IPS-20b (cell line): ENCODE measurements at regions not wholly inside any gene's neighbourhood (a gene's known extent, or its start where the extent isn't known, plus 50 kb on each side); places are given as distances from the start of the nearest gene placed in this dataset.

ENCODE experiments used
- H3K27ac ChIP-seq: one replicate; pipeline ENCODE4 v1.5.1; 2013; ENCODE audit warnings: low read length
- H3K27me3 ChIP-seq: 2 replicates; pipeline ENCODE4 v1.6.1; 2013; ENCODE audit warnings: mild to moderate bottlenecking, low read length, inconsistent platforms; ENCODE audit not compliant: insufficient read depth
- H3K36me3 ChIP-seq: 2 replicates; pipeline ENCODE4 v1.6.1; 2013; ENCODE audit warnings: low read depth, mild to moderate bottlenecking, inconsistent platforms, low read length, moderate library complexity; ENCODE audit not compliant: insufficient read depth
- H3K4me1 ChIP-seq: 2 replicates; pipeline ENCODE4 v1.6.1; 2013; ENCODE audit warnings: mild to moderate bottlenecking, control low read depth, inconsistent platforms, low read length, moderate library complexity; ENCODE audit not compliant: insufficient read depth
- H3K4me3 ChIP-seq: 2 replicates; pipeline ENCODE4 v1.5.1; 2013; ENCODE audit warnings: mild to moderate bottlenecking, low read length, inconsistent platforms
- H3K9ac ChIP-seq: 2 replicates; pipeline ENCODE4 v1.6.1; 2013; ENCODE audit warnings: low read depth, mild to moderate bottlenecking, inconsistent platforms, low read length, moderate library complexity
- H3K9me3 ChIP-seq: 2 replicates; pipeline ENCODE4 v1.6.1; 2013; ENCODE audit warnings: mild to moderate bottlenecking, low read depth, low read length, inconsistent platforms; ENCODE audit not compliant: insufficient read depth

DNA sequence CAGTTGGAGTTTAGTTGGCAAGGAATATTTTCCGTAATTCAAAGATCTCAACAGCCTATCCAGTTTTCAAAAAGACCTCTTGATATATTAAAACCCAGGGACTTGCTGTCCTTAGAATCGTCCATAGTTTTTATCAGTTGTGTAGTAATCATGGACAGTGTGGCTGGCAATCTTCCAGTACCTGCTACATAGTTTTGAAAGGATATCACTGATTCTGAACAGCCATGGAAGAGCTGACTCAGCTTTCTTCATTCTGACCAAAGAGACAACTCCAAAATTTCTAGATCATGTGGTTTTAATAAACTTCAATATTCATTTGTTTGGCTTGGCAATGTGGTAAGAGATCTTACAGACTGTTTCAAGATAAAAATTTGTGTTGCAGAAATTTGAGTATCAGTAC, 616.7 kb downstream of the TDRD15 start:
- no peaks in the 10 kb centered on the region for H3K9me3 ChIP-seq
- H3K27me3 ChIP-seq = no peaks in the 10 kb centered on the region
- no peak overlapping the region for H3K27ac ChIP-seq
- no peaks in the 10 kb centered on the region for H3K4me1 ChIP-seq
- no peak overlapping the region for H3K9ac ChIP-seq
- no peak overlapping the region for H3K4me3 ChIP-seq
- no peaks in the 10 kb centered on the region for H3K36me3 ChIP-seq

- H3K4me3 ChIP-seq = no peak overlapping the region
- H3K9ac ChIP-seq = no peak overlapping the region
- no peaks in the 10 kb centered on the region for H3K27me3 ChIP-seq
- H3K36me3 ChIP-seq = no peaks in the 10 kb centered on the region
- no peak overlapping the region for H3K27ac ChIP-seq
- no peaks in the 10 kb centered on the region for H3K4me1 ChIP-seq
- H3K9me3 ChIP-seq = peaks cover 3% of the 10 kb centered on the region
Measured at GRCh38 chr2:21746499-21746898, 622.7 kb downstream of the TDRD15 start.

GRCh38 chr2:21748501-21748900, 624.7 kb downstream of the TDRD15 start:
- H3K4me1 ChIP-seq = no peaks in the 10 kb centered on the region
- no peaks in the 10 kb centered on the region for H3K27me3 ChIP-seq
- peaks cover 3% of the 10 kb centered on the region for H3K9me3 ChIP-seq
- H3K27ac ChIP-seq = no peak overlapping the region
- H3K4me3 ChIP-seq = no peak overlapping the region
- H3K36me3 ChIP-seq = no peaks in the 10 kb centered on the region
- no peak overlapping the region for H3K9ac ChIP-seq

GRCh38 chr2:21754164-21754788, 630.5 kb downstream of the TDRD15 start:
- Histone ChIP-seq H3K4me1 (peaks cover 3% of the 10 kb centered on the region; the same call in 1 of the 2 replicates), H3K36me3 (no peaks in the 10 kb centered on the region), H3K27ac (no peak overlapping the region), H3K9ac (no peak overlapping the region), H3K27me3 (no peaks in the 10 kb centered on the region), H3K4me3 (no peak overlapping the region), H3K9me3 (no peaks in the 10 kb centered on the region)

- Histone ChIP-seq H3K4me3 (no peak overlapping the region), H3K27ac (no peak overlapping the region), H3K36me3 (no peaks in the 10 kb centered on the region), H3K9me3 (no peaks in the 10 kb centered on the region), H3K4me1 (peaks cover 3% of the 10 kb centered on the region; the same call in 1 of the 2 replicates), H3K9ac (no peak overlapping the region), H3K27me3 (no peaks in the 10 kb centered on the region)
Measured at GRCh38 chr2:21757805-21758430, 634.1 kb downstream of the TDRD15 start.

- Histone ChIP-seq H3K36me3 (no peaks in the 10 kb centered on the region), H3K4me1 (peaks cover 7% of the 10 kb centered on the region; the same call in 1 of the 2 replicates), H3K4me3 (no peak overlapping the region), H3K9me3 (no peaks in the 10 kb centered on the region), H3K9ac (no peak overlapping the region), H3K27me3 (no peaks in the 10 kb centered on the region), H3K27ac (no peak overlapping the region)
Measured at GRCh38 chr2:21759819-21760218, 636.1 kb downstream of the TDRD15 start.

GRCh38 chr2:21761361-21761760, 637.6 kb downstream of the TDRD15 start:
- H3K36me3 ChIP-seq = no peaks in the 10 kb centered on the region
- no peak overlapping the region for H3K4me3 ChIP-seq
- H3K27me3 ChIP-seq = no peaks in the 10 kb centered on the region
- no peak overlapping the region for H3K27ac ChIP-seq
- H3K9ac ChIP-seq = no peak overlapping the region
- peaks cover 7% of the 10 kb centered on the region; the same call in 1 of the 2 replicates for H3K4me1 ChIP-seq
- H3K9me3 ChIP-seq = no peaks in the 10 kb centered on the region

DNA sequence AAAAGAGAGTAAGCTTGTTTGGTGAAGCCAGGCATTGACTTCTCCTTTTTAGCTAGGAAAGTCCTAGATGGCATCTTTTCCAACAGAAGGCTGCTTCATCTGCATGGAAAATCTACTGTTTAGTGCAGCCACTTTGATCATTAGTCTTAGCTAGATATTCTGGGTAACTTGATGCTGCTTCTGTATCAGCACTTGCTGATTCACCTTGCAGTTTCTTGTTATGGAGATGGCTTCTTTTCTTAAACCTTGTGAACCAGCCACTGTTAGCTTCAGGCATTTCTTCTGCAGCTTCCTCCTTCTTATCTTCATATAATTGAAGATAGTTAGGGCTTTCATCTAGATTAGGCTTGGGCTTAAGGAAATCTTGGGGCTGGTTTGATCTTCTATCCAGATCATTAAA, 639.7 kb downstream of the TDRD15 start:
- Histone ChIP-seq H3K9me3 (no peaks in the 10 kb centered on the region), H3K27me3 (no peaks in the 10 kb centered on the region), H3K4me1 (peaks cover 7% of the 10 kb centered on the region; the same call in 1 of the 2 replicates), H3K36me3 (no peaks in the 10 kb centered on the region), H3K9ac (no peak overlapping the region), H3K4me3 (no peak overlapping the region), H3K27ac (no peak overlapping the region)

DNA sequence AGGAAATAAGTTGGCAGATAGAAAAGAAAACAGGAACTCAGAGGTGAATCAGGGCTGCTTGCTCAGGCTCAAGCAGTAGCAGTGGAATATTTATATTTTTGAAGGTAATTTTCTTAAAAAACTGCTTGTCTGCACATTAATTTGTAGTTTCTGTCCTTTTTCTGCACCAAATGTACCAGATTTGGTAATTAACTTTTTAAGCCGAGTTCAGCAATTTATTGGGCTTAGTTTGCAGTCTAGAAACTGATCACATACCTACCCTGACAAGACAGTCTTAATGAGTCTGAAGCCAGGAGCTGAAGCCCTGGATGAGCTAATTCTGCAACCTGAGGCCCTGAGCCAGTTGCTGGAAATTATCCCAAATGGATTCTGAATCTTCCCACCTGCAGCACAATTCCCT, 647.0 kb downstream of the TDRD15 start:
- H3K9ac ChIP-seq = no peak overlapping the region
- H3K9me3 ChIP-seq = no peaks in the 10 kb centered on the region
- H3K4me1 ChIP-seq = no peaks in the 10 kb centered on the region
- H3K27me3 ChIP-seq = no peaks in the 10 kb centered on the region
- no peaks in the 10 kb centered on the region for H3K36me3 ChIP-seq
- H3K4me3 ChIP-seq = no peak overlapping the region
- H3K27ac ChIP-seq = no peak overlapping the region

DNA sequence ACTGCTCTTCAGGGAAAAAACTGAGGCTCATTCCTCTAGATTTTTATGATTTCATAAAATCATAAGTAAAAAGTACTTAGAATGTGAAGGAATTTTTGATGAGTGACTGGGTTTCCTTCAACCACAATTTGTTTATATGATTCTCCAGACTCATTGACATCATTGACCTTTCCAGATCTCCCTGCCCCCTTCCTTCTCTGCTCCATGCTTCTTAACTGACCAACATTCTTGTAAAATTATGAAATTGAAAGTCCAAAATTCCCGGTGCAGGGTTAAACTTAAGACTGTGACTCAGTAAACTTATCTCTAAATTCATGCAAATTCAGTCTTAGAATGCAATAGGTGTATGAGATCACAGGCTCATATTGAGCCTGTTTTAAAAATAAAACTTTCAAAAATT, 648.9 kb downstream of the TDRD15 start:
- Histone ChIP-seq H3K36me3 (no peaks in the 10 kb centered on the region), H3K27me3 (no peaks in the 10 kb centered on the region), H3K27ac (no peak overlapping the region), H3K9me3 (no peaks in the 10 kb centered on the region), H3K4me1 (no peaks in the 10 kb centered on the region), H3K4me3 (no peak overlapping the region), H3K9ac (no peak overlapping the region)

DNA sequence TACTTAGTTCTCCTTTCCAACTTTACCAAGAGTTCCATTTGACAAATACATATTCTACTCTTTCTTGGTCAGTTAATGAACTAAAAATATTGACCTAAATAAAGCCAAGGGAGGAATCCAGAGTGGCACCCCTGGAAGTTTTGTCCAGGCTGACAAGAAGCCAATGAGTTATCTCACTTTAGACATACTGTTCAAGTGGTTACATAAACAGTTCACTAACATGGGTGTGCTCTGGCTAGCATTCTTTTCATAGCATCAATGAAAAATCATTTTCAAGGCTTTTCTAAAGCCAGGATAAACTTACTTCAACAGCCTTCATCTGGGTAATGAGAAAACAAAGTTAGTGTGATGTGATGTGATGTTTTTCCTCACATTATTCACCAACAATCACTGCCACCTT, 649.4 kb downstream of the TDRD15 start:
- no peaks in the 10 kb centered on the region for H3K9me3 ChIP-seq
- no peak overlapping the region for H3K9ac ChIP-seq
- H3K36me3 ChIP-seq = no peaks in the 10 kb centered on the region
- no peaks in the 10 kb centered on the region for H3K27me3 ChIP-seq
- no peak overlapping the region for H3K4me3 ChIP-seq
- H3K27ac ChIP-seq = no peak overlapping the region
- H3K4me1 ChIP-seq = no peaks in the 10 kb centered on the region

- no peak overlapping the region for H3K4me3 ChIP-seq
- H3K27ac ChIP-seq = no peak overlapping the region
- no peaks in the 10 kb centered on the region; the same call in 1 of the 2 replicates for H3K4me1 ChIP-seq
- no peaks in the 10 kb centered on the region for H3K9me3 ChIP-seq
- no peak overlapping the region for H3K9ac ChIP-seq
- H3K27me3 ChIP-seq = no peaks in the 10 kb centered on the region
- no peaks in the 10 kb centered on the region for H3K36me3 ChIP-seq
Measured at GRCh38 chr2:21774691-21775368, 651.1 kb downstream of the TDRD15 start.
